Stomach (tissue), 8 donors: ENCODE measurements at regions not wholly inside any gene's neighbourhood (a gene's known extent, or its start where the extent isn't known, plus 50 kb on each side); places are given as distances from the start of the nearest gene placed in this dataset.

Experiments used
- DNase-seq, 2 donors: peaks; one replicate each; pipeline versions ENCODE4 v3.0.0 to v3.0.0-alpha.2; 2013 to 2019
- H3K27ac ChIP-seq, 5 donors: fragments of 200-600 bp in 4 of 5; sonication (generic) in 4 of 5; one replicate each; pipeline ENCODE4 v1.5.1; 2013 to 2019; ENCODE audit warnings: mild to moderate bottlenecking in 1 of 5, moderate library complexity in 1 of 5
- H3K27me3 ChIP-seq, 3 donors: fragments of 200-600 bp; sonication (generic); one replicate each; pipeline ENCODE4 v1.5.1; 2017 to 2019; ENCODE audit warnings: mixed run types in 1 of 3
- H3K36me3 ChIP-seq, 4 donors: fragments of 200-600 bp; sonication (generic); 1 replicate in 3 of 4; 2 replicates in 1 of 4; pipeline ENCODE4 v1.5.1; 2016 to 2019
- H3K4me1 ChIP-seq, 4 donors: fragments of 200-600 bp; sonication (generic); one replicate each; pipeline ENCODE4 v1.5.1; 2016 to 2019
- H3K4me3 ChIP-seq, 4 donors: fragments of 200-600 bp; sonication (generic) in 3 of 4; one replicate each; pipeline ENCODE4 v1.5.1; 2016 to 2019; ENCODE audit warnings: mild to moderate bottlenecking in 1 of 4
- H3K9me3 ChIP-seq, 4 donors: fragments of 200-600 bp; sonication (generic); one replicate each; pipeline ENCODE4 v1.5.1; 2016 to 2019
- EP300 ChIP-seq: sonication (generic); formaldehyde crosslinking; IDR thresholded peaks from one replicate; pipeline ENCODE4 v1.6.1; 2017; ENCODE audit warnings: antibody characterized with exemption
- POLR2A ChIP-seq, 4 donors: fragments of 450-650 bp; IDR thresholded peaks; one replicate each; pipeline ENCODE4 v1.6.1; 2016; ENCODE audit warnings: antibody characterized with exemption in 4 of 4, control low read depth in 2 of 4, mild to moderate bottlenecking in 1 of 4, moderate library complexity in 1 of 4
- POLR2AphosphoS5 ChIP-seq, 3 donors: sonication (generic); formaldehyde crosslinking; IDR thresholded peaks; one replicate each; pipeline ENCODE4 v1.6.1; 2016; ENCODE audit warnings: antibody characterized with exemption in 3 of 3
- WGBS, 5 donors: extraction: QIAGEN DNeasy Blood & Tissue Kit in 3 of 5; methylation state at CpG; one replicate each; pipeline versions ENCODE4 v1.1.5 to v1.1.7; 2013 to 2018; 5-methylcytosine and 5-hydroxymethylcytosine counted together
- intact Hi-C: fragments of 100-400 bp; cut with DNase I; formaldehyde crosslinking; loops from one replicate; pipeline ENCODE4 v1.15.1; 2023; ENCODE audit warnings: low total_unique reads
- TF ChIP-seq, protein P1 (sequence below), 7 experiments: fragments of 450-650 bp in 4 of 7; fragments of 200-600 bp in 3 of 7; sonication (generic) in 3 of 7; IDR thresholded peaks; one replicate each; pipeline ENCODE4 v1.5.1; 2016 to 2019; ENCODE audit warnings: antibody characterized with exemption in 7 of 7, control low read depth in 2 of 7, mild to moderate bottlenecking in 1 of 7
- donor health status: healthy with polysubstance abuse.
- donor health status: Bipolar disorder and iron deficiency.
- donor health status: healthy.

DNA sequence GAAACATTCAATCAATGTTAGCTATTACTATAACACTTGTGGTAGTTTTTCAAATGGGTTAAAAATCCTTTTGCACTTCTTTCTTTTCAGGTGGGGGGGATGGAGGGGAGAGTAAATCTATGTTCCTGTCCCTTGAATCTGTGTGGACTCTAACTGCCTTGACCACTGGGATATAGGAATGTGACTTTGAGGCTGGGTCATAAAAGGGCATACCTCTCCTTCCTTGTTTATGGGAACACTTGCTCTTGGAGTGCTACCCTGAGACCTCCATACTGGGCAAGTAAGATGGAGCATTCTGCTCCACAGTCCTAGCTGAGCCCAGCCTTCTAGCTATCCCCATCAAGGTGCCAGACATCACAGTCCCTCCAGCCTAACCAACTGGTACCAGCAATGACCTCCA, 89.3 kb upstream of the SIM2 start:
- peaks cover 0 to 38% (median 0%) of the 10 kb centered on the region in 3 donors for H3K27me3 ChIP-seq
- no peak overlapping the region for H3K4me3 ChIP-seq
- intact Hi-C loops = no loop called here
- H3K4me1 ChIP-seq = peaks cover 0 to 7% (median 0%) of the 10 kb centered on the region in 4 donors
- DNase-seq = no peak
- TF ChIP-seq POLR2AphosphoS5 (IDR thresholded peaks at IDR 0.05) = no peak
- TF ChIP-seq POLR2A (IDR thresholded peaks at IDR 0.05) = no peak
- no peak for TF ChIP-seq EP300
- TF ChIP-seq, protein P1, sequence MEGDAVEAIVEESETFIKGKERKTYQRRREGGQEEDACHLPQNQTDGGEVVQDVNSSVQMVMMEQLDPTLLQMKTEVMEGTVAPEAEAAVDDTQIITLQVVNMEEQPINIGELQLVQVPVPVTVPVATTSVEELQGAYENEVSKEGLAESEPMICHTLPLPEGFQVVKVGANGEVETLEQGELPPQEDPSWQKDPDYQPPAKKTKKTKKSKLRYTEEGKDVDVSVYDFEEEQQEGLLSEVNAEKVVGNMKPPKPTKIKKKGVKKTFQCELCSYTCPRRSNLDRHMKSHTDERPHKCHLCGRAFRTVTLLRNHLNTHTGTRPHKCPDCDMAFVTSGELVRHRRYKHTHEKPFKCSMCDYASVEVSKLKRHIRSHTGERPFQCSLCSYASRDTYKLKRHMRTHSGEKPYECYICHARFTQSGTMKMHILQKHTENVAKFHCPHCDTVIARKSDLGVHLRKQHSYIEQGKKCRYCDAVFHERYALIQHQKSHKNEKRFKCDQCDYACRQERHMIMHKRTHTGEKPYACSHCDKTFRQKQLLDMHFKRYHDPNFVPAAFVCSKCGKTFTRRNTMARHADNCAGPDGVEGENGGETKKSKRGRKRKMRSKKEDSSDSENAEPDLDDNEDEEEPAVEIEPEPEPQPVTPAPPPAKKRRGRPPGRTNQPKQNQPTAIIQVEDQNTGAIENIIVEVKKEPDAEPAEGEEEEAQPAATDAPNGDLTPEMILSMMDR (IDR thresholded peaks at IDR 0.05) = no peak
- no peaks in the 10 kb centered on the region for H3K36me3 ChIP-seq
- peaks cover 0 to 18% (median 6%) of the 10 kb centered on the region in 4 donors for H3K9me3 ChIP-seq
- no peak overlapping the region for H3K27ac ChIP-seq

DNA sequence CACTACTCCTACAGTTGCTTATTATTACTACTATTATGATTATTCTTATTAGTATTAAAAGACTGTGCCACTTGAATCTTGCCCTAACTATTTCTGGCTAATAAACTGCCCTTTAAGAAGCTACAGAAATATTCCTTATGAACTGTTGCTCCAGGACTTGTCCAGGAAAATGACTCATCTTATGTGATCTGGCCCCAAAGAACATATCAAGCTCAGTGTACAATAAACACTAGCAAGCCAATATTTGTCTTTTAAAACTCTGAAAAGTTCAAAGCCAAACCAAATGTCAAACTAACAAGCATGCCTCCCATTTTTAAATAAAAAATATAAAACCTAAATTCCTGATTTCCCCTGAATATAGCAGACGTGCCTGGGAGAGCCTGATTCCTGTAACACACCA, 88.7 kb upstream of the SIM2 start:
- WGBS, 5 donors = 43 to 65% (median 61%) methylated on average over 1 of the region's 1 CpG
- H3K27me3 ChIP-seq = peaks cover 0 to 38% (median 4%) of the 10 kb centered on the region in 3 donors
- no peak for TF ChIP-seq POLR2A (IDR thresholded peaks at IDR 0.05)
- TF ChIP-seq POLR2AphosphoS5 (IDR thresholded peaks at IDR 0.05) = no peak
- TF ChIP-seq EP300 = no peak
- TF ChIP-seq, protein P1 (IDR thresholded peaks at IDR 0.05) = no peak

DNA sequence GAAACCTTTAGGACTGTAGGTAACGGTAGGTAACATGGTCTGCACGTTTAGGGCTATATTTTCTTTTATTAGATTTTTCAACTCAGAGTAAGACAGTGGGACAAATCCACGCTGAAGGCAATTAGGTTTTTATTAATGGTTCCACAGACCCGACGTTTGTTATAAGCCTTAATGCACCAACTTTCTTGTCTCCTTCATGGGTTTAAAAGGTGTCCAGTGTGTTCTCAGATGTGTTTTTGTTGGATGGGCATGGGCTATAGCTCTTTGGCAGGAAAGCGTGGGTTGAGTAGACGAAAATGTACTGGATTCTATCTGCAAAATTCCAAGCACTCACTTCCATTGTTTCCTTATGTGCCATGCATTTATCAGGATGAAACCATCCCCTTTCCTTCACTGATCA, 88.0 kb upstream of the SIM2 start:
- 77 to 88% (median 85%) methylated on average over 7 of the region's 7 CpGs for WGBS, 5 donors

More for the DNA sequence above, 88.7 kb upstream of the SIM2 start:
- Histone ChIP-seq H3K4me1 (peaks cover 0 to 7% (median 0%) of the 10 kb centered on the region in 4 donors), H3K9me3 (peaks cover 0 to 18% (median 6%) of the 10 kb centered on the region in 4 donors), H3K4me3 (no peak overlapping the region), H3K36me3 (no peaks in the 10 kb centered on the region), H3K27ac (no peak overlapping the region)
- intact Hi-C loops = no loop called here
- DNase-seq = no peak

DNA sequence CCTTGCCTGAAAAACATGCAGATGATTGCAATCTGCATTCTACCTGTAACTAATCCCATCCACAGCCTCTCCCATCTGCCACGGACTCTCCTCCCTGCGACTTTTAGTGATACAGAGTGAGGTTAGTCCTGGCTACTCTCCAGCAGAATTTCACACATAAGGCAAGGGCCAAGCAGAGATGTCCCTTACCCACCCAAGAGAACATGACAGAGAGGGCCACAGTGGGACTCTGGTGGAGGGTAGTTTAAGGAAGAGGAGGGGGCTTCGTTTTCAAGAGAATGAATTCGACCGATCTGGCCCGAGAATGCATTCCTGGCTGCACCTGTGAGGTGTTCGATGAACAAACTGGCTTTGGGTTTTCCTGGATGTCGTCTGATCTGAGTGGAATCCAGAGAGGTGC, 87.5 kb upstream of the SIM2 start:
- no peak for DNase-seq
- Histone ChIP-seq H3K4me1 (peaks cover 0 to 7% (median 0%) of the 10 kb centered on the region in 4 donors), H3K36me3 (no peaks in the 10 kb centered on the region), H3K27ac (no peak overlapping the region), H3K9me3 (peaks cover 0 to 18% (median 6%) of the 10 kb centered on the region in 4 donors), H3K27me3 (peaks cover 0 to 32% (median 4%) of the 10 kb centered on the region in 3 donors), H3K4me3 (no peak overlapping the region)
- TF ChIP-seq POLR2AphosphoS5 (IDR thresholded peaks at IDR 0.05) (no peak), POLR2A (IDR thresholded peaks at IDR 0.05) (no peak), EP300 (no peak)
- TF ChIP-seq, protein P1 (IDR thresholded peaks at IDR 0.05) = no peak
- WGBS, 5 donors = 80 to 88% (median 84%) methylated on average over 8 of the region's 8 CpGs
- intact Hi-C loops = no loop called here

More for the DNA sequence above, 88.0 kb upstream of the SIM2 start:
- no peaks in the 10 kb centered on the region for H3K36me3 ChIP-seq
- peaks cover 0 to 18% (median 6%) of the 10 kb centered on the region in 4 donors for H3K9me3 ChIP-seq
- peaks cover 0 to 7% (median 0%) of the 10 kb centered on the region in 4 donors for H3K4me1 ChIP-seq
- TF ChIP-seq POLR2A (IDR thresholded peaks at IDR 0.05) (no peak), EP300 (no peak), POLR2AphosphoS5 (IDR thresholded peaks at IDR 0.05) (no peak)
- TF ChIP-seq, protein P1 (IDR thresholded peaks at IDR 0.05) = no peak
- intact Hi-C loops = no loop called here
- H3K4me3 ChIP-seq = no peak overlapping the region
- no peak overlapping the region for H3K27ac ChIP-seq
- DNase-seq = no peak
- H3K27me3 ChIP-seq = peaks cover 0 to 36% (median 4%) of the 10 kb centered on the region in 3 donors
